IPS DF 4.7 (cell line): ENCODE measurements at regions not wholly inside any gene's neighbourhood (a gene's known extent, or its start where the extent isn't known, plus 50 kb on each side); places are given as distances from the start of the nearest gene placed in this dataset.

Source experiments
- DNase-seq: peaks from one replicate; pipeline ENCODE4 v3.0.0-alpha.2; 2013; ENCODE audit warnings: low spot score; ENCODE audit errors: extremely low read depth

DNA sequence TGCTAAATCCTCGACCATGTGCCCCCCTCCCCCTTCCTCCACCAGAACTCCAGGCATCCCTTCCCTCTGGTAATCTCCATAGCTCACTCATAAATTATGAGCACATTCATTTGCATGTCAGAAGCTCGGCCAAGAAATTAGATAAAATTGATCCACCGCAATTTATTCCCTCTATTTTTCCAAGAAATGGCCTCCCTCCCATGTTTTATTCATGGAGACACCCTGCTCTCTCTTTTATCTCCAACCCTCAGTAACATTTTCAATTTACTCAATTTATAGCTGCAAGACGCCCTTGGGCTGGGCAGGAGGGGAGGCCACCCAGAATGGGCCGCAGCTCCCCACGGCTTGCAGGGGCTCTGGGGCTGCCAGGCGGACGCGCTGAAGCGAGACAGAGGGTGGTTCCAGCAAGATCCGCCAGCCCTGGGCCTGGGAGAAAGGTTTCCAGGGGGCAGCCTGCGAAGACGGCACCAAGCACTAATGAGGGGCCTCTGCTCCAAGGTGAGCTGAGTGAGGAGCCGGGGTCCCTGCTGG lies 54.7 kb upstream of the ZNF423 start:
- no peak for DNase-seq

GRCh38 chr16:49911430-49911829 lies 55.5 kb upstream of the ZNF423 start:
- DNase-seq: no peak

DNA sequence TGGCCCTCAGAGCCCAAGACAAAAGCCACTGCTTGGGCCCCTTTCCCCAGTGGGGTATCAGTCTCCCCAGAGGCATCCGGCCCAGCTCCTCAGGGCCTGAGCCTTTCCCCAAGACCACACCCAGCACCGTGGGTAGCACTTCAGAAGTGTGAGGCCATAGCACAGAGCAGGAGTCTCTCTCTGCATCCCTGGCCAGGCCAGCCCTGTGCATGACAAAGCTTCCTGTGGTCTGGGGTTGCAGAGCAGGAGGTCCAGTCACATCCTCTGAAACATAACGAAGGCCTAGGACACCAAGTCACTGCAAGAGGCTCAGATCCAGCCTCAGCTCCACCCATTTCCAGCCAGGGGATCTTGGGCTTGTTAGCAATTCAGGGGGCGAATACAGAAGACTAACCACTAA lies 56.8 kb upstream of the ZNF423 start:
- DNase-seq: no peak

DNA sequence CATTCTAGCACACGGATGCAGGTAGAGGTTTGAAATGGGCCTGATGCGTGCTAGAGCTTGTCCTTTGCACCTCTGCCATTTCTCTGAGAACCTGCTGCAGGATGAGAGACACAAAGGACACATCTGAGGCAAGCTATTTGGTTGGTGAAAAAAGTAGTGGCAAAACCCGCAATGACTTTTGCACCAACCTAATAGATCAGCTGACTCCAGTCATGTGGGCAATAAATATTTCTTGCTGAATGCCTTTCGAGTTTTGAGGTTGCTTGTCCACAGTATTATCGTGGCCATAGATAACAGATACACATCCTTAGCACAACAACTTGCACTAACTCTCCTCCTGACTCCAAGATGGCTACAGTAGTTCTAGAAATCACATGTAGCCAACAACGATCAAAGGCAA lies 57.8 kb upstream of the ZNF423 start:
- no peak for DNase-seq

- DNase-seq: no peak
Observed at GRCh38 chr16:49914657-49915056, 58.7 kb upstream of the ZNF423 start.

DNA sequence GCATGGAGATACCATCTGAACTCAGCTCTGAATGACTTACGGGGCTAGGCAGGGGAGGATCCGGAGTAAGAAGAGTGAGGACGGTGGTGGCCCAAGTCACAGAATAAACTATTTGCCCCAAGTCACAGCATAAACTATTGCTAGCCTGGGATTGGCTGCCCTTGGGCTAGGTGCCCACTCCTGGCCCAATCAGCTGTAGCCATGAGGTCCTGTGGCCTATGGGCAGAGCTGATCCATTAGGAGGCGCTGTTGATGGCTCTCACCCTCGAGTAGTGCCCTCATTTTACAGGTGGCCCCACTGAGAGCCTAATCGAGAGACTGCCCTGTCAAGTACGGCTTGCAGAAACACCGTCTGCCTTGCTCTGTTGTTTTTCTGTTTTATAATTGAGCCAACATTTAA lies 62.3 kb upstream of the ZNF423 start:
- peak; percentile 7 for DNase-seq

- no peak for DNase-seq
Observed at GRCh38 chr16:49919327-49919726, 63.4 kb upstream of the ZNF423 start.

DNA sequence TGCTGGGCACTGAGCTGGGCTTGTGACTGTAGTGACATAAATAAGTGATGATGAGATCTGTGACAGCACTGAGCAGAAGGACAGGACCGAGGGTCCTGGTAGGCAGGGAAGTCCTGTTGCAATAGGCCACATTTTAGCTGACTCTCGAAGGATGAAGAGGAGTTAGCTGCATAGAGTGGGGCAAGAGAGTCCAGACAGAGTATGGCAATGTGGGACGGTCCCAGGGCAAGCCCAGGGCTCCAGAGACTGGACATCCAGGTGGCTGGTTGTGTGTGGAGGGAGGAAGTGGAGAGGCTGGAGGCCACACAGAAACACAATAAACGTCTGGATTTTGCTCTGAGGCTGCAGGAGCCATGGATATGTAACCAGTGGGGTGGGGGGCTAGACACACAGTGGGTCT lies 64.5 kb upstream of the ZNF423 start:
- no peak for DNase-seq

DNA sequence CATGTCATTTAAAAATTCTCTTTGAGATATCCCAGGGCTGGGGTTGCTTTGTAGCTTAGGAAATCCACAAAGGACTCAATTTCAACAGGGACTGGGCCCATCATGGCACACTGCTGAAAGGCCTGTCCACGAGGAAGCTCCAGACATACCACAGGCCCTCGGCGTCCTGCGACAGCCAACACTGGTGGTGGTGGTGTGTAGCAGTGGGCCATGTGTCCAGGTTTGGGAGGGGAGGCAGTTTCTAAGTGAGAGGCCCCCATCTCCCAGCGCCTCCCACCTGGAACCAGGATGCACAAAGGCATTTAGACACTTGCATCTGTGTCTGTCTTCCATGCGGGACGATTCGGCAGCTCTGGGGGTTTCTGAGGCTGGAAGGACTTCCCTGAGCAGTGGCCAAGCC lies 65.2 kb upstream of the ZNF423 start:
- no peak for DNase-seq

GRCh38 chr16:49921791-49922456 lies 66.0 kb upstream of the ZNF423 start:
- peak; percentile 74 for DNase-seq

DNA sequence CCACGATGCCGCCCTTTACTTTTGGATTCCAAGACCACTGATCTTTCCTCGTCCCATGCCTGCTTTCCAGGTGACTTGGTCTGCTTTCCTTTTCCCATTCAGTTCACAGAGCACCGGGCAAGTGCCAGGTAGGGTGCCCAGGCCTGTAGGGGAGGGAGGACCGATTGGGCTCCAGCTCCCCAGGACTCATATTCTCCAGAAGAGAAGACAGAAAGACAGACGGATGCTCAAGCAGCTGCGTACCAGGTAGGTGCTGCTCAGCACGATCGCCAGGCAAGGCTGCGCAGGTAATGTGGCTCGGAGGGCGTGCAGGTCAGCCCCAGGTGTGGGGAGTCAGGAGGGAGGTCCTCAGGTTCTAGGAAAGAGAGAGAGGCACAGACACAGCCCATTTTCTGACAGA lies 67.5 kb upstream of the ZNF423 start:
- DNase-seq: no peak

- DNase-seq: peak; percentile 22
Observed at GRCh38 chr16:49924078-49924477, 68.2 kb upstream of the ZNF423 start.

DNA sequence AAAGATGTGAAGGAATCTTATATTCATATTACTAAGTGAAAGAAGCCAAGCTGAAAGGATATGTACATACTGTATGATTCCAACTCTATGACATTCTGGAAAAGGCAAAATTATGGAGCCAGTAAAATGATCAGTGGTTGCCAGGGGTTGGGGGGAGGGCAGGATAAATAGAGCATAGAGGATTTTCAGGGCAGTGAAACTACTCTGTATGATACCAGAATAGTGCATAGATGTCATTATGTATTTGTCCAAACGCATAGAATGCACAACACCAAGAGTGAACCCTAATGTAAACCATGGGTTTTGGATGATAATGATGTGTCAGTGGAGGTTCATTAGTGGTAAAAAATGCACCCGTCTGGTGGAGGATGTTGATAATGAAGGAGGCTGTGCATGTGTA lies 71.0 kb upstream of the ZNF423 start:
- no peak for DNase-seq

GRCh38 chr16:49928176-49929041 lies 72.5 kb upstream of the ZNF423 start:
- DNase-seq: no peak

GRCh38 chr16:49929626-49930025 lies 73.7 kb upstream of the ZNF423 start:
- no peak for DNase-seq

GRCh38 chr16:49930841-49931240 lies 74.9 kb upstream of the ZNF423 start:
- DNase-seq: no peak

- DNase-seq: no peak
Observed at GRCh38 chr16:49931266-49931665, 75.4 kb upstream of the ZNF423 start.

- DNase-seq: no peak
Observed at GRCh38 chr16:49931916-49932315, 76.0 kb upstream of the ZNF423 start.

- no peak for DNase-seq
Observed at GRCh38 chr16:49932434-49932833, 76.5 kb upstream of the ZNF423 start.

DNA sequence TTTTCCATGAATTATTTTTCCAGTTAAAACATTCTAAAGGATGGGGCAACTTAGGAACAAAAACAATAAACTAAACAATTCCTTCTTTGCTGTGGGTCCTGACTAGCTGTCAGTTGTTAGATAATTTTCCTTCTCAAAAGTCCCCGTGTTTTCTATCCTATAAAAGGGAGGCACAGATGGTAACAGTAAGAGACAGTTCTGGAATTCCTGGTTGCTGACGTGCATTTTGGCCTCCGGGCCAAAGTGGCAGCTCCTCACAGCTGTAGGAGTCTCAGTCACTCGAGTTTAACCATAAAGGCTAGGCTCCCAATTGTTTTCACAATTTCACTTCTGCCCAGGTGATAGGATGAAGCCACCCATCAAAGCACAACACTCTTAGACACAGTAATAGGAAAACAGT lies 77.0 kb upstream of the ZNF423 start:
- no peak for DNase-seq

GRCh38 chr16:49936791-49937190 lies 80.9 kb upstream of the ZNF423 start:
- DNase-seq: no peak

- DNase-seq: no peak
Observed at GRCh38 chr16:49937886-49938285, 82.0 kb upstream of the ZNF423 start.

DNA sequence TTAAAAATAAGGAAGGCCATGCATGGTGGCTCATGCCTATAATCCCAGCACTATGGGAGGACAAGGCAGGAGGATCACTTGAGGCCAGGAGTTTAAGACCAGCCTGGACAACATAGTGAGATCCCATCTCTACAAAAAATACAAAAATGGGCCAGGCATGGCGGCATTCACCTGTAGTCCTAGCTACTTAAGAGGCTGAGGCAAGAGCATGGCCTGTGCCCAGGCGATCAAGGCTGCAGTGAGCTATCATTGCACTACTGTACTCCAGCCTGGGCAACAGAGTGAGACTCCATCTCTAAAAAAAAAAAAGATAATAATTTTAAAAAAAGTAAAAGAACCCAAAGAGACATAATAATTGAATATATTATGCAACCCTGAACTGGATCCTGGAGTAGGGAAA lies 83.6 kb upstream of the ZNF423 start:
- no peak for DNase-seq
